Lung (tissue), 11 donors: ENCODE measurements at regions not wholly inside any gene's neighbourhood (a gene's known extent, or its start where the extent isn't known, plus 50 kb on each side); places are given as distances from the start of the nearest gene placed in this dataset.

Experiments used
- ATAC-seq: fragments of 200-7000 bp; cut with Tn5 transposase; one replicate; pipeline ENCODE4 v1.9.1; 2020; ENCODE audit warnings: moderate number of reproducible peaks; ENCODE audit not compliant: insufficient read depth, low FRiP score
- DNase-seq, 3 donors: peaks; one replicate each; pipeline ENCODE4 v3.0.0-alpha.2; 2013 to 2017
- H3K27ac ChIP-seq, 2 donors: one replicate each; pipeline ENCODE4 v1.5.1; 2013; ENCODE audit warnings: mild to moderate bottlenecking in 2 of 2, moderate library complexity in 2 of 2, control low read depth in 1 of 2, inconsistent platforms in 1 of 2, low read depth in 1 of 2, low read length in 1 of 2
- H3K27me3 ChIP-seq, 3 donors: one replicate each; pipeline ENCODE4 v1.5.1; 2013; ENCODE audit warnings: low read length in 2 of 3; ENCODE audit not compliant: control insufficient read depth in 3 of 3, insufficient read depth in 3 of 3
- H3K36me3 ChIP-seq, 4 donors: one replicate each; pipeline ENCODE4 v1.5.1; 2013; ENCODE audit warnings: low read length in 4 of 4, mild to moderate bottlenecking in 1 of 4, moderate library complexity in 1 of 4; ENCODE audit not compliant: control insufficient read depth in 4 of 4, insufficient read depth in 4 of 4
- H3K4me1 ChIP-seq, 5 donors: one replicate each; pipeline ENCODE4 v1.5.1; 2013; ENCODE audit warnings: low read length in 5 of 5, mild to moderate bottlenecking in 2 of 5, moderate library complexity in 1 of 5; ENCODE audit not compliant: control insufficient read depth in 5 of 5, insufficient read depth in 5 of 5
- H3K4me3 ChIP-seq: one replicate; pipeline ENCODE4 v1.5.1; 2013; ENCODE audit warnings: mild to moderate bottlenecking, control low read depth, moderate library complexity
- H3K9ac ChIP-seq, 2 donors: one replicate each; pipeline ENCODE4 v1.5.1; 2013; ENCODE audit warnings: low read length in 2 of 2, control low read depth in 1 of 2; ENCODE audit not compliant: insufficient read depth in 1 of 2
- H3K9me3 ChIP-seq, 4 donors: one replicate each; pipeline ENCODE4 v1.5.1; 2013; ENCODE audit warnings: low read length in 3 of 4, mild to moderate bottlenecking in 1 of 4, moderate library complexity in 1 of 4; ENCODE audit not compliant: control insufficient read depth in 4 of 4, insufficient read depth in 3 of 4
- WGBS, 2 donors: extraction: QIAGEN DNeasy Blood & Tissue Kit; methylation state at CpG; one replicate each; pipeline ENCODE4 v1.1.7; 2013; 5-methylcytosine and 5-hydroxymethylcytosine counted together
- TF ChIP-seq, protein P1 (sequence below): IDR thresholded peaks from 2 replicates; pipeline ENCODE4 v1.5.1; 2012; ENCODE audit warnings: mild to moderate bottlenecking; ENCODE audit errors: control extremely low read depth, extremely low read depth
- donor health status: control.
- donor health status: control.
- donor health status: Bipolar disorder and iron deficiency.
- donor health status: healthy.
- donor health status: DM: yes; HTN: yes; CAD: no.

GRCh38 chr18:22493255-22493654, 75.5 kb upstream of the CTAGE1 start:
- TF ChIP-seq, protein P1, sequence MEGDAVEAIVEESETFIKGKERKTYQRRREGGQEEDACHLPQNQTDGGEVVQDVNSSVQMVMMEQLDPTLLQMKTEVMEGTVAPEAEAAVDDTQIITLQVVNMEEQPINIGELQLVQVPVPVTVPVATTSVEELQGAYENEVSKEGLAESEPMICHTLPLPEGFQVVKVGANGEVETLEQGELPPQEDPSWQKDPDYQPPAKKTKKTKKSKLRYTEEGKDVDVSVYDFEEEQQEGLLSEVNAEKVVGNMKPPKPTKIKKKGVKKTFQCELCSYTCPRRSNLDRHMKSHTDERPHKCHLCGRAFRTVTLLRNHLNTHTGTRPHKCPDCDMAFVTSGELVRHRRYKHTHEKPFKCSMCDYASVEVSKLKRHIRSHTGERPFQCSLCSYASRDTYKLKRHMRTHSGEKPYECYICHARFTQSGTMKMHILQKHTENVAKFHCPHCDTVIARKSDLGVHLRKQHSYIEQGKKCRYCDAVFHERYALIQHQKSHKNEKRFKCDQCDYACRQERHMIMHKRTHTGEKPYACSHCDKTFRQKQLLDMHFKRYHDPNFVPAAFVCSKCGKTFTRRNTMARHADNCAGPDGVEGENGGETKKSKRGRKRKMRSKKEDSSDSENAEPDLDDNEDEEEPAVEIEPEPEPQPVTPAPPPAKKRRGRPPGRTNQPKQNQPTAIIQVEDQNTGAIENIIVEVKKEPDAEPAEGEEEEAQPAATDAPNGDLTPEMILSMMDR, result no peak
- H3K4me3 ChIP-seq, result no peak overlapping the region
- no peak for ATAC-seq
- no peak overlapping the region for H3K27ac ChIP-seq
- no peaks in the 10 kb centered on the region for H3K27me3 ChIP-seq
- H3K9ac ChIP-seq, result no peak overlapping the region
- no peaks in the 10 kb centered on the region for H3K36me3 ChIP-seq
- H3K9me3 ChIP-seq, result no peaks in the 10 kb centered on the region
- DNase-seq, result peak in 2 of 3 donors; percentile 45 to 52
- H3K4me1 ChIP-seq, result peaks cover 0 to 14% (median 0%) of the 10 kb centered on the region in 5 donors

DNA sequence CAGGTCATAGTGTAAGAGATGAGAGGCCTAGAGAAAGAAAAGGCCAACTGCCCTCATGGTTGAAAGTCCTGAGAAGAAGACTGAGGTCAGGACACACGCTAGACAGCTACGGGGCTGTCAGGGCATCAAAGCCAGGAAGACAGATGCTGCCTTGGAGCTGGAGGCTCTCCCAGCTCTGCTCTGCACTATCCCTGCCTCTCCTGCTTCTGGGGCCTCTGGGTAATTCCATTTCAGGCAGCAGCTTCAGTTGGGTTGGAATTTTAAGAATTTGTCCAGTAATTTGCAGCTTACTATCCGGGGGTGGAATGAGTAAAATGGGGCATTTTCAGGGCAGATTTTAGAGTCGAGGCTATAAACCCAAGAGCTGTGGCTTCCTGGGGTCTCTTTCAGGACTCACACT, 76.2 kb upstream of the CTAGE1 start:
- no peaks in the 10 kb centered on the region for H3K9me3 ChIP-seq
- DNase-seq, result no peak
- 75 to 77% methylated on average over 4 of the region's 4 CpGs for WGBS, 2 donors

GRCh38 chr18:22494771-22495170, 77.1 kb upstream of the CTAGE1 start:
- Histone ChIP-seq H3K36me3 (no peaks in the 10 kb centered on the region), H3K4me1 (peaks cover 0 to 4% (median 0%) of the 10 kb centered on the region in 5 donors), H3K27ac (peak overlapping the region in 1 of 2 donors; percentile 50), H3K9me3 (no peaks in the 10 kb centered on the region), H3K27me3 (no peaks in the 10 kb centered on the region), H3K9ac (no peak overlapping the region), H3K4me3 (no peak overlapping the region)
- TF ChIP-seq, protein P1, result no peak
- DNase-seq (no peak), ATAC-seq (no peak)
- 72 to 86% methylated on average over 2 of the region's 2 CpGs for WGBS, 2 donors

More for the DNA sequence above, 76.2 kb upstream of the CTAGE1 start:
- H3K4me1 ChIP-seq, result peaks cover 0 to 7% (median 0%) of the 10 kb centered on the region in 5 donors
- H3K27ac ChIP-seq, result no peak overlapping the region
- TF ChIP-seq, protein P1, result no peak
- H3K27me3 ChIP-seq, result no peaks in the 10 kb centered on the region
- ATAC-seq, result no peak
- H3K36me3 ChIP-seq, result no peaks in the 10 kb centered on the region
- H3K4me3 ChIP-seq, result no peak overlapping the region
- H3K9ac ChIP-seq, result no peak overlapping the region

DNA sequence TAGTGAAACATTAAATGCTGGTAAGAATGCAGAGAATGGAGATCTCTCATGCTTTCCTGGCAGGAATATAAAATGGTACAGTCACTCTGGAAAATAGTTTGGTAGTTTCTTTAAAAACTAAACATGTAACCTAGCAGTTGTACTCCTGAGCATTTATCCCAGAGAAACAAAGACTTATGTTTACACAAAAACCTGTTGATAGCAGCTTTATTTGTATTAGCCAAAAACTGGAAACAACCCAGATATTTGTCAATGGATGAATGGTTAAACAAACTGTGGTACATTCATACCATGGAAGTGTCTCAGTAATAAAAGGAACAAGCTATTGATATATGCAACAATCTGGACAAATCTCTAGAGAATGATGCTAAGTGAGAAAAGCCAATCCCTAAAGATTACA, 81.7 kb upstream of the CTAGE1 start:
- H3K36me3 ChIP-seq, result no peaks in the 10 kb centered on the region
- H3K27ac ChIP-seq, result no peak overlapping the region
- ATAC-seq (no peak), DNase-seq (no peak)
- H3K9ac ChIP-seq, result no peak overlapping the region
- TF ChIP-seq, protein P1, result no peak
- no peaks in the 10 kb centered on the region for H3K27me3 ChIP-seq
- no peaks in the 10 kb centered on the region for H3K9me3 ChIP-seq
- no peak overlapping the region for H3K4me3 ChIP-seq
- peaks cover 0 to 16% (median 4%) of the 10 kb centered on the region in 5 donors for H3K4me1 ChIP-seq
